Fibroblast of lung (primary cell): ENCODE measurements at regions not wholly inside any gene's neighbourhood (a gene's known extent, or its start where the extent isn't known, plus 50 kb on each side); places are given as distances from the start of the nearest gene placed in this dataset.

Experiments used
- DNase-seq, 2 donors: peaks; one replicate each; pipeline versions ENCODE4 v3.0.0 to v3.0.0-alpha.2; 2010; ENCODE audit warnings: low read depth in 2 of 2
- H2AFZ ChIP-seq: 2 replicates; pipeline ENCODE4 v1.5.1; 2012; ENCODE audit warnings: low read length, control low read depth, inconsistent platforms
- H3K27ac ChIP-seq: 2 replicates; pipeline ENCODE4 v1.5.1; 2011; ENCODE audit warnings: low read length, control low read depth; ENCODE audit not compliant: insufficient read depth
- H3K27me3 ChIP-seq: 2 replicates; pipeline ENCODE4 v1.5.1; 2011; ENCODE audit warnings: mild to moderate bottlenecking, low read length; ENCODE audit not compliant: control insufficient read depth, insufficient read depth
- H3K36me3 ChIP-seq: 2 replicates; pipeline ENCODE4 v1.5.1; 2011; ENCODE audit warnings: low read length; ENCODE audit not compliant: control insufficient read depth, insufficient read depth
- H3K4me1 ChIP-seq: 2 replicates; pipeline ENCODE4 v1.5.1; 2011; ENCODE audit warnings: low read length; ENCODE audit not compliant: control insufficient read depth, insufficient read depth; ENCODE audit errors: extremely low read depth
- H3K4me2 ChIP-seq: 2 replicates; pipeline ENCODE4 v1.5.1; 2011; ENCODE audit warnings: low read length, control low read depth; ENCODE audit not compliant: insufficient read depth; ENCODE audit errors: extremely low read depth
- H3K4me3 ChIP-seq, 4 experiments: fragments of 200-600 bp in 1 of 4; sonication (generic) in 1 of 4; replicated peaks in 1 of 4; 2 replicates each; pipeline ENCODE4 v1.5.1; 2011 to 2016; ENCODE audit warnings: low read length in 4 of 4, low read depth in 3 of 4, mild to moderate bottlenecking in 3 of 4, control low read depth in 2 of 4, inconsistent platforms in 1 of 4, mixed read lengths in 1 of 4; ENCODE audit not compliant: insufficient read depth in 1 of 4; ENCODE audit errors: control extremely low read depth in 1 of 4
- H3K79me2 ChIP-seq: 2 replicates; pipeline ENCODE4 v1.5.1; 2012; ENCODE audit warnings: mild to moderate bottlenecking, low read length, inconsistent platforms; ENCODE audit not compliant: control insufficient read depth, insufficient read depth
- H3K9ac ChIP-seq: 2 replicates; pipeline ENCODE4 v1.5.1; 2011; ENCODE audit warnings: mild to moderate bottlenecking, low read length, control low read depth; ENCODE audit not compliant: insufficient read depth
- H3K9me3 ChIP-seq: 2 replicates; pipeline ENCODE4 v1.5.1; 2012; ENCODE audit warnings: low read depth, low read length; ENCODE audit not compliant: control insufficient read depth, insufficient read depth
- H4K20me1 ChIP-seq: 2 replicates; pipeline ENCODE4 v1.5.1; 2011; ENCODE audit warnings: low read length; ENCODE audit not compliant: control insufficient read depth, insufficient read depth; ENCODE audit errors: extremely low read depth
- CTCF ChIP-seq, 2 donors: IDR thresholded peaks in 1 of 2; conservative IDR thresholded peaks in 1 of 2; 1 replicate in 1 of 2; 2 replicates in 1 of 2; pipeline ENCODE4 v1.5.1; 2011 to 2012; ENCODE audit warnings: low read length in 2 of 2, control low read depth in 1 of 2, inconsistent platforms in 1 of 2, low read depth in 1 of 2, mild to moderate bottlenecking in 1 of 2
- EZH2 ChIP-seq: IDR thresholded peaks from 2 replicates; pipeline ENCODE4 v1.5.1; 2012; ENCODE audit warnings: low read length, control low read depth, mild to moderate bottlenecking; ENCODE audit errors: missing control alignments

- no peak overlapping the region for H3K27ac ChIP-seq
Measured at GRCh38 chr4:184309241-184310170, 91.8 kb upstream of the ENPP6 start.

GRCh38 chr4:184306949-184307348 is 89.3 kb upstream of the ENPP6 start:
- H4K20me1 ChIP-seq = no peaks in the 10 kb centered on the region
- H3K9ac ChIP-seq = no peak overlapping the region
- H3K9me3 ChIP-seq = no peaks in the 10 kb centered on the region
- H3K4me3 ChIP-seq = no peak overlapping the region
- no peak overlapping the region for H2AFZ ChIP-seq
- no peaks in the 10 kb centered on the region for H3K4me1 ChIP-seq
- no peaks in the 10 kb centered on the region for H3K36me3 ChIP-seq
- peak in 1 of 2 donors; percentile 36 for DNase-seq
- H3K27me3 ChIP-seq = no peaks in the 10 kb centered on the region
- H3K4me2 ChIP-seq = no peak overlapping the region
- no peak overlapping the region for H3K27ac ChIP-seq
- no peak for TF ChIP-seq EZH2
- no peak for TF ChIP-seq CTCF (conservative IDR thresholded peaks at IDR 0.05 in 1 of 2, IDR thresholded peaks at IDR 0.05 in 1 of 2; ENCODE audit: low read depth in 1 of 2, low read length in 2 of 2)
- no peaks in the 10 kb centered on the region for H3K79me2 ChIP-seq

More at GRCh38 chr4:184309241-184310170, 91.8 kb upstream of the ENPP6 start:
- Histone ChIP-seq H3K36me3 (no peaks in the 10 kb centered on the region), H3K4me1 (no peaks in the 10 kb centered on the region), H3K4me2 (no peak overlapping the region), H4K20me1 (no peaks in the 10 kb centered on the region), H3K9ac (no peak overlapping the region), H3K4me3 (no peak overlapping the region), H2AFZ (no peak overlapping the region), H3K9me3 (no peaks in the 10 kb centered on the region), H3K79me2 (no peaks in the 10 kb centered on the region), H3K27me3 (no peaks in the 10 kb centered on the region)
- TF ChIP-seq EZH2 = no peak
- no peak for TF ChIP-seq CTCF (conservative IDR thresholded peaks at IDR 0.05 in 1 of 2, IDR thresholded peaks at IDR 0.05 in 1 of 2; ENCODE audit: low read depth in 1 of 2, low read length in 2 of 2)
- no peak for DNase-seq

GRCh38 chr4:184306470-184306869 is 88.8 kb upstream of the ENPP6 start:
- H3K79me2 ChIP-seq = no peaks in the 10 kb centered on the region
- no peak for TF ChIP-seq CTCF (conservative IDR thresholded peaks at IDR 0.05 in 1 of 2, IDR thresholded peaks at IDR 0.05 in 1 of 2; ENCODE audit: low read depth in 1 of 2, low read length in 2 of 2)
- TF ChIP-seq EZH2 = no peak
- H3K9me3 ChIP-seq = no peaks in the 10 kb centered on the region
- no peak overlapping the region for H3K27ac ChIP-seq
- no peak for DNase-seq
- H3K4me3 ChIP-seq = no peak overlapping the region
- H3K36me3 ChIP-seq = no peaks in the 10 kb centered on the region
- no peaks in the 10 kb centered on the region for H4K20me1 ChIP-seq
- no peak overlapping the region for H2AFZ ChIP-seq
- H3K27me3 ChIP-seq = no peaks in the 10 kb centered on the region
- H3K9ac ChIP-seq = no peak overlapping the region
- H3K4me2 ChIP-seq = no peak overlapping the region
- H3K4me1 ChIP-seq = no peaks in the 10 kb centered on the region
